ENCODE measurements at regions not wholly inside any gene's neighbourhood (a gene's known extent, or its start where the extent isn't known, plus 50 kb on each side); places are given as distances from the start of the nearest gene placed in this dataset.

DNA sequence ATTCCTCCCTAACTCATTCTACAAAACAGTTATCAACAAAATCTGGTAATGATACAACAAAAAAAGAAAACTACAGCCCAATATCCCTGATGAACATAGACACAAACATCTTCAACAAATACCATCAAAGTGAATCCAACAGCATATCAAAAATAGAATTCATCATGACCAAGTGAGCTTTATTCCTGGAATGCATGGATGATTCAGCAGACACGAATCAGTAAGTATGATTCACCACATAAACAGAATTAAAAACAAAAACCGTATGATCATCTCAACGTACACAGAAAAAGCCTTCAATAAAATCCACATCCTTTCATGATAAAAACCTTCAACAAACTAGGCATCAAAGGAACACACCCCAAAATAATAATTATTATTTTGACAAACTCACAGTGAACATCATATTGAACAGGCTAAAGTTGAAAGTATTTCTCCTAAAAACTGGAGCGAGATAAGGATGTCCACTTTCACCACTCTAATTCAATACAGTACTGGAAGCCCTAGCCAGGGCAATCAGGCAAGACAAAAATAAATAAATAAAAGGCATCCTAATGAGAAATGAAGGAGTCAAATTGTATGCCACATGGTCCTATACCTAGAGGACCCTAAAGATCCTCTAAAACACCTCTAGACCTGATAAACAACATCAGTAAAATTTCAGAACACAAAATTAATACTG lies 305.1 kb upstream of the RGMB start:
- TF ChIP-seq, protein P1, sequence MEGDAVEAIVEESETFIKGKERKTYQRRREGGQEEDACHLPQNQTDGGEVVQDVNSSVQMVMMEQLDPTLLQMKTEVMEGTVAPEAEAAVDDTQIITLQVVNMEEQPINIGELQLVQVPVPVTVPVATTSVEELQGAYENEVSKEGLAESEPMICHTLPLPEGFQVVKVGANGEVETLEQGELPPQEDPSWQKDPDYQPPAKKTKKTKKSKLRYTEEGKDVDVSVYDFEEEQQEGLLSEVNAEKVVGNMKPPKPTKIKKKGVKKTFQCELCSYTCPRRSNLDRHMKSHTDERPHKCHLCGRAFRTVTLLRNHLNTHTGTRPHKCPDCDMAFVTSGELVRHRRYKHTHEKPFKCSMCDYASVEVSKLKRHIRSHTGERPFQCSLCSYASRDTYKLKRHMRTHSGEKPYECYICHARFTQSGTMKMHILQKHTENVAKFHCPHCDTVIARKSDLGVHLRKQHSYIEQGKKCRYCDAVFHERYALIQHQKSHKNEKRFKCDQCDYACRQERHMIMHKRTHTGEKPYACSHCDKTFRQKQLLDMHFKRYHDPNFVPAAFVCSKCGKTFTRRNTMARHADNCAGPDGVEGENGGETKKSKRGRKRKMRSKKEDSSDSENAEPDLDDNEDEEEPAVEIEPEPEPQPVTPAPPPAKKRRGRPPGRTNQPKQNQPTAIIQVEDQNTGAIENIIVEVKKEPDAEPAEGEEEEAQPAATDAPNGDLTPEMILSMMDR (IDR thresholded peaks at IDR 0.05; ENCODE audit: poor library complexity, severe bottlenecking), result no peak
- TF ChIP-seq TAF1 (IDR thresholded peaks at IDR 0.05; ENCODE audit: low read depth), result no peak
- no peak for TF ChIP-seq RAD21 (conservative IDR thresholded peaks at IDR 0.05)
